VCaP (cell line): ENCODE measurements at regions not wholly inside any gene's neighbourhood (a gene's known extent, or its start where the extent isn't known, plus 50 kb on each side); places are given as distances from the start of the nearest gene placed in this dataset.

Source experiments
- H3K27ac ChIP-seq: fragments of 450-650 bp; 2 replicates; pipeline ENCODE4 v1.5.1; 2017
- CTCF ChIP-seq: fragments of 450-650 bp; conservative IDR thresholded peaks from 2 replicates; pipeline ENCODE4 v1.5.1; 2017; ENCODE audit warnings: mild to moderate bottlenecking, moderate library complexity

- no peak for TF ChIP-seq CTCF
- no peak overlapping the region for H3K27ac ChIP-seq
Measured at GRCh38 chr3:25313286-25313685, 114.8 kb upstream of the RARB start.

GRCh38 chr3:25324954-25325655 lies 103.0 kb upstream of the RARB start:
- TF ChIP-seq CTCF: no peak

GRCh38 chr3:25335356-25335755 lies 92.7 kb upstream of the RARB start:
- H3K27ac ChIP-seq: no peak overlapping the region
- no peak for TF ChIP-seq CTCF

More at GRCh38 chr3:25324954-25325655, 103.0 kb upstream of the RARB start:
- no peak overlapping the region for H3K27ac ChIP-seq

- TF ChIP-seq CTCF: no peak
- no peak overlapping the region for H3K27ac ChIP-seq
Measured at GRCh38 chr3:25338158-25338725, 89.8 kb upstream of the RARB start.

GRCh38 chr3:25339225-25339624 lies 88.8 kb upstream of the RARB start:
- TF ChIP-seq CTCF: no peak
- no peak overlapping the region for H3K27ac ChIP-seq

- no peak overlapping the region for H3K27ac ChIP-seq
- no peak for TF ChIP-seq CTCF
Measured at GRCh38 chr3:25344670-25345069, 83.4 kb upstream of the RARB start.

GRCh38 chr3:25349095-25349494 lies 79.0 kb upstream of the RARB start:
- no peak for TF ChIP-seq CTCF

More at GRCh38 chr3:25349095-25349494, 79.0 kb upstream of the RARB start:
- no peak overlapping the region for H3K27ac ChIP-seq
